ENCODE measurements at regions not wholly inside any gene's neighbourhood (a gene's known extent, or its start where the extent isn't known, plus 50 kb on each side); places are given as distances from the start of the nearest gene placed in this dataset.
"Not testable (repeated sequence)": the region's sequence is repeated elsewhere in the genome, so short reads cannot be mapped to it uniquely, and the experiment has no call there.

GRCh38 chr4:123643691-123644090 lies 247.1 kb downstream of the SPRY1 start:
- Histone ChIP-seq H3K36me3 (ENCODE audit: control insufficient read depth, insufficient read depth, low read length) (no peaks in the 10 kb centered on the region), H3K27ac (ENCODE audit: low read depth, low read length, severe bottlenecking) (no peak overlapping the region), H3K9me3 (ENCODE audit: control insufficient read depth, low read length) (peaks cover 3% of the 10 kb centered on the region), H3K4me1 (ENCODE audit: control insufficient read depth, insufficient read depth, low read length, poor library complexity, severe bottlenecking) (no peaks in the 10 kb centered on the region), H3K4me3 (ENCODE audit: extremely low read depth, insufficient read depth, low read length, poor library complexity, severe bottlenecking) (no peak overlapping the region)
- 100% methylated on average over 1 of the region's 1 CpG; no CpG with 5 or more reads in 1 of the 2 experiments for WGBS, 2 experiments (ENCODE audit: insufficient coverage in 2 of 2)

GRCh38 chr4:123649250-123649644 lies 252.7 kb downstream of the SPRY1 start:
- Histone ChIP-seq H3K27ac (ENCODE audit: low read depth, low read length, severe bottlenecking) (peak overlapping the region; percentile 51), H3K4me1 (ENCODE audit: control insufficient read depth, insufficient read depth, low read length, poor library complexity, severe bottlenecking) (peaks cover 5% of the 10 kb centered on the region), H3K9me3 (ENCODE audit: control insufficient read depth, low read length) (peaks cover under 1% of the 10 kb centered on the region), H3K4me3 (ENCODE audit: extremely low read depth, insufficient read depth, low read length, poor library complexity, severe bottlenecking) (no peak overlapping the region), H3K36me3 (ENCODE audit: control insufficient read depth, insufficient read depth, low read length) (no peaks in the 10 kb centered on the region)
- WGBS, 2 experiments (ENCODE audit: insufficient coverage in 2 of 2) = 90% methylated on average over 2 of the region's 4 CpGs; no CpG with 5 or more reads in 1 of the 2 experiments

DNA sequence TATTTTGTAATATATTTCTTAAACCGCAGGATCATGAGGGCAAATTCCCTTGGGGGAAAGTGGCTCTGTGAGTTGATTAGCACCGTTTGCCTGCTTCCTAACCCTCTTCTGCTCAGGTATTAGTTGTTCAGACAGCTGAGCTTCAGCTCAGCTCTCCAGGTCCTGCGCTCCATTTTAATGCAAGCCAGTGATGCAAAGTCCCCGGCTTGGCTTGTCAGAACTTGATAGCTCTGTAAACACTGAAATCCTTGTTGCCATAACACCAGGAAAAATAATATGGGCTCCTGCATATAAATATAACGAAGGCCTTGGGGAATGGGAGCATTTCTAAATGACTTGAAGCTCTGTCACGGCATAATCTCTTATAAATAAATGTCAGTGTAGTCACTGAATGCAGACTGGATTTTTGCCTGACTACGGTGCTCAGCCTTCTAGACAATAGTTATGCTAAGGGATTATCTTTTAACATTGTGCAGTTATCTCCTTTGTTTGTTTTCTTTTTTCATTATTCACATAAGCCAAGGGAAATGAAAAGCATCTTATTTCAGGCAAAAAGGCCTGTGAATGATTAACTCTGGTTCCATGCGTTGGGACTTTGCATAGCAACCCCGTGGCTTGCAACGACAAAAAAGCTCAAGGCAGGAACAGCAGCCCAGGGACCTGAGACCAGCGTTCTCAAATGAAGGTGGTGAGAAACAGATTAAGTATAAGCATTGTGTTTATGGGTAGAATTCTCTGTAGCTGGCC lies 253.2 kb downstream of the SPRY1 start:
- H3K4me3 ChIP-seq (ENCODE audit: extremely low read depth, insufficient read depth, low read length, poor library complexity, severe bottlenecking) = no peak overlapping the region
- peak overlapping the region; percentile 71 for H3K27ac ChIP-seq (ENCODE audit: low read depth, low read length, severe bottlenecking)
- H3K4me1 ChIP-seq (ENCODE audit: control insufficient read depth, insufficient read depth, low read length, poor library complexity, severe bottlenecking) = peaks cover 5% of the 10 kb centered on the region
- H3K9me3 ChIP-seq (ENCODE audit: control insufficient read depth, low read length) = peaks cover 6% of the 10 kb centered on the region
- 60 to 68% methylated on average over 7 to 8 of the region's 11 CpGs for WGBS, 2 experiments (ENCODE audit: insufficient coverage in 2 of 2)
- no peaks in the 10 kb centered on the region for H3K36me3 ChIP-seq (ENCODE audit: control insufficient read depth, insufficient read depth, low read length)

GRCh38 chr4:123651066-123651465 lies 254.5 kb downstream of the SPRY1 start:
- Histone ChIP-seq H3K4me3 (ENCODE audit: extremely low read depth, insufficient read depth, low read length, poor library complexity, severe bottlenecking) (no peak overlapping the region), H3K36me3 (ENCODE audit: control insufficient read depth, insufficient read depth, low read length) (no peaks in the 10 kb centered on the region), H3K9me3 (ENCODE audit: control insufficient read depth, low read length) (peaks cover 15% of the 10 kb centered on the region), H3K27ac (ENCODE audit: low read depth, low read length, severe bottlenecking) (no peak overlapping the region), H3K4me1 (ENCODE audit: control insufficient read depth, insufficient read depth, low read length, poor library complexity, severe bottlenecking) (peaks cover 5% of the 10 kb centered on the region)
- 86 to 100% methylated on average over 1 of the region's 2 CpGs for WGBS, 2 experiments (ENCODE audit: insufficient coverage in 2 of 2)

DNA sequence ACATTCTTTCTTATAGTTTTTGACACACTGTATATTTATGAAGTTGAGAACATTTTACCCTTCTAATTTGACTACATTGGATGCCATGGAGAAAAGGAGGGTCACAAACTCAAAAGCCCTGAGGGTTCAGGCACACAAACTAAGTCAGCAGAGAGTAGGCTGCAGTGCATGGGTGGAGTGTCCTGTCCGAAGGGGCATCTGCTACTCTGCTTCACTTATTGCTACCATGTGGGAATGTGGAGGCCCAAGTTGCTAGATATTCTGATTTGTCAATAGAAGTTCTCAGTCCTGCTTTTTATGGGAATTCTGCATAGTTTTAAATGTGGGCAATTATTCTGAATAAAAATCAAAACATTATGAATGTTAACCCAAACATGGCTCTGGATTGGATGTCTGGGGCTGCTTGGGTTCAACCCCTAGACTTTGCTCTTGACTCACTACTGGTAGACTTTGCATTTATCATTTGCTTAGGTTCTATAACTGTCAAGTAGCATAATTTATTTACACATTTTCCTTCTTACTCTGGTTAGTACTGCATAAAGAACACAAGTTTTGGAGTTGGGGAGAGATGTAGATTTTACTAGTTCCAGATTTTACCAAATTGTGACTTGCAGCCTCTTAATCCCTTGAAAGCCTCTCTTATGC lies 255.1 kb downstream of the SPRY1 start:
- Histone ChIP-seq H3K36me3 (ENCODE audit: control insufficient read depth, insufficient read depth, low read length) (no peaks in the 10 kb centered on the region), H3K4me3 (ENCODE audit: extremely low read depth, insufficient read depth, low read length, poor library complexity, severe bottlenecking) (no peak overlapping the region), H3K4me1 (ENCODE audit: control insufficient read depth, insufficient read depth, low read length, poor library complexity, severe bottlenecking) (peaks cover 5% of the 10 kb centered on the region), H3K9me3 (ENCODE audit: control insufficient read depth, low read length) (peaks cover 21% of the 10 kb centered on the region), H3K27ac (ENCODE audit: low read depth, low read length, severe bottlenecking) (no peak overlapping the region)
- 100% methylated on average over 1 of the region's 1 CpG; no CpG with 5 or more reads in 1 of the 2 experiments for WGBS, 2 experiments (ENCODE audit: insufficient coverage in 2 of 2)

DNA sequence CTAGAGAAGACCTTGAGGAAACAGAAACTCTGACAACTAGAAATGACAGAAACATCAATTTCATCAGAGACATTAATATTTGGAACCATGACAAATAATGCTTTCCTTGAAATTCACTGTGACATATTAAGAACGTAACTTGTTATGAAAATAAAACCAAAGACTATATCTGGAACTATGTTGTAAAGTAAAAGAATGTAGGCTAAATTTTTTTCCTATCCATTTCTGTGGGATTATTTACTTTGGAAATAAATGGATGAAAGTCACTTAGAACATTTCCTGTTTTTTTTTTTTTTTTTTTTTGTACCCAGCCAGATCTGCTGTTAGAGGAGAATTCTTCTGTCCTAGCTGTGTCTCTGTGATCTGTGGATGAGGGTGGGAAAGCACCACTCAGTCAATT lies 255.9 kb downstream of the SPRY1 start:
- Histone ChIP-seq H3K27ac (ENCODE audit: low read depth, low read length, severe bottlenecking) (no peak overlapping the region), H3K4me3 (ENCODE audit: extremely low read depth, insufficient read depth, low read length, poor library complexity, severe bottlenecking) (no peak overlapping the region), H3K9me3 (ENCODE audit: control insufficient read depth, low read length) (peaks cover 22% of the 10 kb centered on the region), H3K4me1 (ENCODE audit: control insufficient read depth, insufficient read depth, low read length, poor library complexity, severe bottlenecking) (peaks cover 5% of the 10 kb centered on the region), H3K36me3 (ENCODE audit: control insufficient read depth, insufficient read depth, low read length) (no peaks in the 10 kb centered on the region)
- WGBS, 2 experiments (ENCODE audit: insufficient coverage in 2 of 2) = no CpG with 5 or more reads among the region's 1 CpG

DNA sequence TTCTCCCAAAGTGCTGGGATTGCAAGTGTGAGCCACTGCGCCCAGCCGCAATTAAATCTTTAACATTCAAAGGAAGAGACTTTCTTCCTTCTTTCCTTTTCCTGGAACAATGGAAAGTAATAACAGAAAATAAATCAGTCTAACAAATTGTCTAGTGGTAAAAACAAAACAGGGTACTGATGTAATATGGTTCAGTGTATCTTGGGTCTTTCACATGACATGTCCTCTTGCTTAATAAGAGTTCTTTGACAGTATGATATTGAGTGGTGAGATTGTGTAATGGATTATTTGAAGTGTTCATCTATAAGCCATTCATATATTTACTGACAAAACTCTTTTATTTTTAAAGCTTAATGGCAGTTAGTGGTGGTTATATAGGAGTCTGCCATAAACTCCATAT lies 256.6 kb downstream of the SPRY1 start:
- Histone ChIP-seq H3K36me3 (ENCODE audit: control insufficient read depth, insufficient read depth, low read length) (no peaks in the 10 kb centered on the region), H3K4me3 (ENCODE audit: extremely low read depth, insufficient read depth, low read length, poor library complexity, severe bottlenecking) (no peak overlapping the region), H3K4me1 (ENCODE audit: control insufficient read depth, insufficient read depth, low read length, poor library complexity, severe bottlenecking) (peaks cover 5% of the 10 kb centered on the region), H3K27ac (ENCODE audit: low read depth, low read length, severe bottlenecking) (no peak overlapping the region), H3K9me3 (ENCODE audit: control insufficient read depth, low read length) (peaks cover 22% of the 10 kb centered on the region)
- WGBS, 2 experiments (ENCODE audit: insufficient coverage in 2 of 2) = 86% methylated on average over 2 of the region's 2 CpGs; no CpG with 5 or more reads in 1 of the 2 experiments

- H3K9me3 ChIP-seq (ENCODE audit: control insufficient read depth, low read length) = peaks cover 22% of the 10 kb centered on the region
- H3K4me3 ChIP-seq (ENCODE audit: extremely low read depth, insufficient read depth, low read length, poor library complexity, severe bottlenecking); H3K36me3 ChIP-seq (ENCODE audit: control insufficient read depth, insufficient read depth, low read length); H3K27ac ChIP-seq (ENCODE audit: low read depth, low read length, severe bottlenecking); H3K4me1 ChIP-seq (ENCODE audit: control insufficient read depth, insufficient read depth, low read length, poor library complexity, severe bottlenecking): not testable (repeated sequence)
Observed at GRCh38 chr4:123656746-123657294, 260.2 kb downstream of the SPRY1 start.

DNA sequence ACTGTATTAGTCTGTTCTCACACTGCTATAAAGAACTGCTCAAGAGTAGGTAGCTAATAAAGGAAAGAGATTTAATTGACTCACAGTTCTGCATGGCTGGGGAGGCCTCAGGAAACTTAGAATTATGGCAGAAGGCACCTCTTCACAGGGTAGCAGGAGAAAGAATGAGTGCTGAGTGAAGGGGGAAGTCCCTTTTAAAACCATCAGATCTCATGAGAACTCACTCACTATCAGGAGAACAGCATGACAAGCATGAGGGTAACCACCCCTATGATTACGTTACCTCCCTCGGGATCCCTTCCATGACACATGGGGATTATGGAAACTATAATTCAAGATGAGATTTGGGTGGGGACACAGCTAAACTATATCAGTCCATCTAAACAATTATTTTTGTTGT lies 261.0 kb downstream of the SPRY1 start:
- not testable (repeated sequence) for H3K27ac ChIP-seq (ENCODE audit: low read depth, low read length, severe bottlenecking); H3K36me3 ChIP-seq (ENCODE audit: control insufficient read depth, insufficient read depth, low read length); H3K4me3 ChIP-seq (ENCODE audit: extremely low read depth, insufficient read depth, low read length, poor library complexity, severe bottlenecking); H3K4me1 ChIP-seq (ENCODE audit: control insufficient read depth, insufficient read depth, low read length, poor library complexity, severe bottlenecking)
- WGBS, 2 experiments (ENCODE audit: insufficient coverage in 2 of 2) = no CpG with 5 or more reads among the region's 2 CpGs
- peaks cover 22% of the 10 kb centered on the region for H3K9me3 ChIP-seq (ENCODE audit: control insufficient read depth, low read length)

- no peak overlapping the region for H3K27ac ChIP-seq (ENCODE audit: low read depth, low read length, severe bottlenecking)
- H3K9me3 ChIP-seq (ENCODE audit: control insufficient read depth, low read length) = peaks cover 21% of the 10 kb centered on the region
- H3K36me3 ChIP-seq (ENCODE audit: control insufficient read depth, insufficient read depth, low read length) = no peaks in the 10 kb centered on the region
- H3K4me1 ChIP-seq (ENCODE audit: control insufficient read depth, insufficient read depth, low read length, poor library complexity, severe bottlenecking) = no peaks in the 10 kb centered on the region
- H3K4me3 ChIP-seq (ENCODE audit: extremely low read depth, insufficient read depth, low read length, poor library complexity, severe bottlenecking) = no peak overlapping the region
Observed at GRCh38 chr4:123659262-123659661, 262.7 kb downstream of the SPRY1 start.

GRCh38 chr4:123659730-123660129 lies 263.1 kb downstream of the SPRY1 start:
- H3K4me3 ChIP-seq (ENCODE audit: extremely low read depth, insufficient read depth, low read length, poor library complexity, severe bottlenecking) = no peak overlapping the region
- H3K9me3 ChIP-seq (ENCODE audit: control insufficient read depth, low read length) = peaks cover 17% of the 10 kb centered on the region
- 80 to 90% methylated on average over 1 of the region's 1 CpG for WGBS, 2 experiments (ENCODE audit: insufficient coverage in 2 of 2)
- no peaks in the 10 kb centered on the region for H3K4me1 ChIP-seq (ENCODE audit: control insufficient read depth, insufficient read depth, low read length, poor library complexity, severe bottlenecking)
- no peak overlapping the region for H3K27ac ChIP-seq (ENCODE audit: low read depth, low read length, severe bottlenecking)
- H3K36me3 ChIP-seq (ENCODE audit: control insufficient read depth, insufficient read depth, low read length) = no peaks in the 10 kb centered on the region
